ENCODE measurements at regions not wholly inside any gene's neighbourhood (a gene's known extent, or its start where the extent isn't known, plus 50 kb on each side); places are given as distances from the start of the nearest gene placed in this dataset.

DNA sequence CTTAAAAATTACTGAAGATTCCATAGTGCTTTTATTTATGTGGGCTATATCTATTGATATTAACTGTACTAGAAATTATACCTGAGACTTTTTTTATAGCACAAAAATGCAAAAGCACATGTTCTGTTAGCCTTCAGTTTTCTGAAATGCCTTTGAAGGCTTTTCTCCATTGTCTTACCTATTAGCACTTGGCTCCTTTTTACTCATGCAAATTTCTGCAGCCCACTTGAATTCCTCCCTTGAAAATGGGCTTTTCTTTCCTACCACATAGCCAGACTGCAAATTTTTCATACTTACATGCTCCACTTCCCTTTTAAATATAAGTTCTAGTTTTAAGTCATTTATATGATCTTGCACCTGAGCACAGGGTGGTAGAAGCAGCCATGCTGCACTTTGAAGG, 453.0 kb upstream of the TRIB2 start:
- DNase-seq (ENCODE audit: low spot score in 2 of 2): no peak
- FAIRE-seq: no peak

GRCh38 chr2:12264146-12264545, 452.6 kb upstream of the TRIB2 start:
- DNase-seq (ENCODE audit: low spot score in 2 of 2) (no peak), FAIRE-seq (no peak)

DNA sequence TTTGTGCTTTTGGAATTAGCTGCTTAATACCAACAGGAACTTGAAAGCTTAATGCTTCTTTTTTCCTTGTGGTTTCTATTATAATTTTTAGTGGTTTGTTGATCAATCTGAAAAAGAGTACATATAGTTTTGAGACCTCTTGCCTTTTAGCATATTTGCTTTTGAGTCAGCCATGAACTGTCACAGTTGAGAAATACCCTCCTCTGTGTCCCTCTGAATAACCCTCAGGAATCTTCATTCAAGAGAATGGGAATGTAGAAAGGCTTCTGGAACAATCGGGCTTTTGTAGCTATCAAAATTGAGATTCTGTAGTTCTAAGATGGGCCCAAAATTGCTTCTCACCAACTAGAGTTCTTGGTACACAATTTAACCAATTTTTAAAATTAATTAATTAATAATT, 451.1 kb upstream of the TRIB2 start:
- no peak for DNase-seq (ENCODE audit: low spot score in 2 of 2)
- FAIRE-seq: no peak

- no peak for FAIRE-seq
- no peak for DNase-seq (ENCODE audit: low spot score in 2 of 2)
Observed at GRCh38 chr2:12267042-12267441, 449.7 kb upstream of the TRIB2 start.

DNA sequence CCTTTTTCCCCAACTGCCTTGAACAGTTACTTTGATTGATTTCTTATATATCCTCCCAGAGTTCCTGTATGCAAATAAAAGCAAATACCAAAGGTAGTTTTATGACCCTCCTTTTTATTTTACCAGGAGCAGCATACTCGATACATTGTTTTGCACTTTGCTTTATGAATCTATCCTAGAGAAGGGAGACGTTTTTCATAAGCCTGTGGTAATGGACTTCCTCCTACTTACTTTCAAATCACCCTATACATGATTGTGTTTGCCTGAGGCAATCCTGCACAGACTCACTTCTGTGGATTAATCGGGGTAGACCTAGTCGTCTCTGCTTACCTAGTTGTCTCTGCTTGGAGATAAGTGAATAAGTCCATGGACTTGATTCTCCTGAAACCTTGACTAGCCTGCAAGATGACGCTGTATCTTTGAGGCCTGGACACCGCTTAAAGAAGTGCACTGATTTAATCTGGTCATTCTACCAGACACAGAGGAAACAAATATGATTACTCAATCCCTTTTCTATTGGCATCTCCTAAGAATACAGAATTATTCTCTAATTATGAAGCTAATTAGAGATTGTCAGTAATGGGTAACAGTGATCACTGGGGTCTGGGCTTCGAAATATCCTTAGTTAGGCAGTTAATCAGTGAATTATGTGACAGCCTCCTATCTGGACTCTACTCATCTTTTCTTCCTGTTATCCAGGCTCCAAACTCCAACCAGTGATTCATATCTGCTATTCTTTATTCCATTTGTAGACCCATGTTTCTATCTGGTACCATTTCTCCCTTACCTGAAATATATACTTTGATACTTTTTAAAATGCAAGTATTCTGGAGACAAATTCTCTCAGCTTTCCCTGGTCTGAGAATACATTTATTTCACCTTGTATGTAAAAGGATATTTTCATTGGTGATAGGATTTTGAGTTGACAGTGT, 447.4 kb upstream of the TRIB2 start:
- no peak for DNase-seq (ENCODE audit: low spot score in 2 of 2)

DNA sequence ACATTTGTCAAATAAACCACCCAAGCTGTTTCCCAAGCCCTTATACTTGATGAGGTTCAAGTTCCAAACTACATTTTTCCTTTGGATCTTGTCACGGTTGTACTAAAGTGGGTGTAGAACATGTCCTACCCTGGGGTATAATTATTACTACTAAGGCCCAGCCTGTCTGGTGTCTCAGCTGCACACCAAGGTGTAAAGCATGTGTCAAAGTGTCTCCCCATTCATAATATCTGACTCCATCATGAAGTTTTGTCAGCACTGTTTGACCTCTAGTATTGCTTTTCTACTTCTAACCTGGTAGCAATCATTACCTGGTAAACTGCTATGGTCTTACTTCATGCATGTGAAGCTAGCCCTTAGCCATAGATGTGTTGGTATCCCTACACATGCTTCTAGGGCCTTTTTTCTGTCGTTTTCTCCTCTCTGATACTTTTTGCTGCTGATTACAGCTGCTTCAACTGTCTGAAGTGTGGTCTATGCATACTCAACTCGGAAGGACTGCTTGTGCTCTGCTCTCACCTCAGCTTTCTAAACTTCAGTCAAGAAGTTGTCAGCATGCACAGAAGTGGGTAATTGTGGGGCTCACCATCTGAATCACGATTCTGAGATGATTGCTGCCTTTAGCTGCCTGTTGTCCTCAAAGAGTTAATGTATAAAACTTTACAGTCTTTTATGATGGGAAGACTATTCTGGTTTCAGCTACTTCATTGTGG, 445.7 kb upstream of the TRIB2 start:
- no peak for FAIRE-seq
- no peak for DNase-seq (ENCODE audit: low spot score in 2 of 2)

More for the DNA sequence above, 447.4 kb upstream of the TRIB2 start:
- no peak for FAIRE-seq

DNA sequence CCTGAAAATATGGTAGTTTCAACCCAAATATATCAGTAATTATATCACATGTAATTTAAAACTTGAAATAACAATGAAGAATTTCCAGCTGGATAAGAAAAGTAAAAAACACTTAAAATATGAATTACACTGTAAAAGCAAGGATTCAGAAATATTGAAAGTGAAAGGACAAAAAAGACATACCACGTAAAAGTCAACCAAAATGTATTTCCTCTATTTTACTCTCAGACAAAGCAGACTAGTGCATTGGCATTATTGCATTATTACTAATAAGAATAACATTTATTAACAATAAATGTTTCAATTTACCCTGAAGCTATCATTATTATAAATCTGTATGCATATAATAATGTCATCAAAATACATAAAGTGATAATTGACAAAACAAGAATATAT, 445.1 kb upstream of the TRIB2 start:
- FAIRE-seq: no peak

DNA sequence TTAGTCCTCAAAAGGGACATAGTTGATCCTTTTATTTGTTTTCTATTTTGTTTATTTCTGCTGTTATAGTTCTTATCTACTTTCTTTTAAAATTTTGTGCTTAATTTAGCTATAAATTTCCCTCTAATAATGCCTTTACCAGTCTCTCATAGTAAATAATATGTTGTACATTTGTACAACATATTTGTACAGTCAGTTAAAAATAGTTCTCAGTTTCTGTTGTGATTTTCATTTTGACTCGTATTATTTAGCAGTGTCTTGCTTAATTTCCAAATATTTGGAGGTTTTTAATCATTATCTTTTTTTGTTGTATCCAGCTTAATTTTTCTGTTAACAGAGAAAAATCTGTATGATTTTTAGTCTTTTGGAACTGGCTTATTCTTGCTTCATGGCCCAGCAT, 443.6 kb upstream of the TRIB2 start:
- FAIRE-seq: no peak
- DNase-seq (ENCODE audit: low spot score in 2 of 2): no peak

More for the DNA sequence above, 445.1 kb upstream of the TRIB2 start:
- no peak for DNase-seq (ENCODE audit: low spot score in 2 of 2)

DNA sequence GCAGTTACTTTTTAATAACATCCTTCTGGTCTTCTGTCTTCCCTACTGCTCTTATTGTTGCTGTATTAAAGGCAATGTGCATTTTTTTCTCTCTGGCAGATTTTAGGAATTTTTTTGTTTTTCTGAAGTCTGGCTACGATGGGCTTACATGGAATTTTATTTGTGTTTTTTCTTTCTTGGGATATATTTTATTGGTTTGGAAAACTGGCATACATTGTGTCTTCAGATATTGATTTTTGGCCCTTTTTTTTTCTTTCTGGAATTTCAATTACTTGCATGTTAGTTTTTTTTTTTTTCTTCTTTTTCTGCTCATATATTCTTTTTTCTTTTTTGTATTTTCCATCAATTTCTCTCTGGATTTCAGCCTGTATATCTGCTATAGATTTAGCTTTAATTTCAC, 442.1 kb upstream of the TRIB2 start:
- DNase-seq (ENCODE audit: low spot score in 2 of 2) (no peak), FAIRE-seq (no peak)

DNA sequence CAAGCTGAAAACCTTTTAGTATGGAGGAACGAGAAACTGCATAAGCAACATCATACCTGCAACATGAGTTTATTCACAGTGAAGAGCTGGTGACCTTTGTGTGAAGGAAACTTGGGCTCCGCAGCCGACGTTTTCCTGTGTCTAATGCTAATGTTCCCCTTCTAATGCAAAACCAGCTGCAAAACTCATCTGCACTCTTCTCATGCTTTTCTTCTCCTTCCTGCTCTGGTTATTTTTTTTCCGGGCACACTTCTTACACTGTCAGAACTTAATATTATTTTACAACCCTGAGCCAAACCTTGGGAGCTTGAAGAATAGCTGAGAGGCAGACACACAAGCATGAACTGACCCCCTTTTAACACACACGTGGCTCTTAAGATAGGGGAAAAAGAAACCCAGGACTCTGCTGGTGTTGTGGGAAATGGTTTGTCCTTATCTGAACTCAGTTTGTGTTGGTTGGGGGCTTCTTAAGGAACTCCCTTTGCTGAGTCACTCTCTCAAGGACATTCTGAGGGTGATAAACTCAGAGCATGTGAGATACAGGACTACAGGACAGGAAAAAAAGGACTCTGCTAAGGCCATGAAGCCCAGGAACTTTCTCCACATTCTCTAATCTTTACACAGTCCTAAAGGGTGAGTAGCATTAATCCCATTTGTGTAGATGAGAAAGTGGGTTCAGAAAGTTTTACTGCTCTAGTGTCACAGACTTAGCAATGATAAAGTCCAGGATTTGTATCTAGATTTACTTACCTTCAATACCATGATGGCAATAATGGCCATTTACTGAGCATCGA, 439.3 kb upstream of the TRIB2 start:
- no peak for DNase-seq (ENCODE audit: low spot score in 2 of 2)
- FAIRE-seq: no peak

- no peak for FAIRE-seq
Observed at GRCh38 chr2:12278217-12278750, 438.5 kb upstream of the TRIB2 start.

DNA sequence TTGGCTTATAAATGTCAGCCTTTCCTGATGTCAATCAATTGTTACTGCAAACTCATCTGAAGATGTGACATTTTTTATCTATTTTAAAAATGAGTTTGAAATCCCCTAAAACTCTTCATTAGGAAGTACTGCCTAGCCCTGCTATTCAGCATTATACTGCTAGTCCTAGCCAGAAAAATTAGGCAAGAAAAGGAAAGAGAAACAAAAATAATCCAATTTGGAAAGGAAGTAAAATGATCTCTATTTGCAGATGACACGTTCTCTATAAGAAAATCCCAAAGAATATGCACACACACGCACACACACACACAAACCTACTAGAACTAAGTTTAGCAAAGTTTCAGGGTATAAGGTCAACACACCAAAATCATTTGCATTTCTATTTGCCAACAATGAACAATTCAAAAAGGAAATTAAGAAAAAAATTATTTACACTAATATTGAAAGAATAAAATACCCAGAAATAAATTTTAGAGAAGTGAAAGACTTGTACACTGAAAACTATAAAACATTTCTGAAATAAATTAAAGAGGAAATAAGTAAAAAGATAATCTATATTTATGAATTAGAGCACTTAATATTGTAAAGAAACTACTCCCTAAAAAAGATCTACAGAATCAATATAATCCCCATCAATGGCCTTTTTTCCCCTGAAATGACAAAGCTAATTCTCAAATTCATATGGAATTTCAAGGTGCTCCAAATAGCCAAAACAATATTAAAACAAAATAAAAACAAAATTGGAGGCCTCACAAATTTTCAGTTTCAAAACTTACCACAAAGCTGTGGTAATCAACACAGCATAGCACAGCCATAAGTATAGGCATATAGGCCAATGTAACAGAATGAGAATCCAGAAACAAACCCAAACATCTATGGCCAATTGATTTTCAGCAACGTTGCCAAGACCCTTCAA, 433.7 kb upstream of the TRIB2 start:
- DNase-seq (ENCODE audit: low spot score in 2 of 2) (no peak), FAIRE-seq (peak; percentile 24)

More at GRCh38 chr2:12278217-12278750, 438.5 kb upstream of the TRIB2 start:
- no peak for DNase-seq (ENCODE audit: low spot score in 2 of 2)

DNA sequence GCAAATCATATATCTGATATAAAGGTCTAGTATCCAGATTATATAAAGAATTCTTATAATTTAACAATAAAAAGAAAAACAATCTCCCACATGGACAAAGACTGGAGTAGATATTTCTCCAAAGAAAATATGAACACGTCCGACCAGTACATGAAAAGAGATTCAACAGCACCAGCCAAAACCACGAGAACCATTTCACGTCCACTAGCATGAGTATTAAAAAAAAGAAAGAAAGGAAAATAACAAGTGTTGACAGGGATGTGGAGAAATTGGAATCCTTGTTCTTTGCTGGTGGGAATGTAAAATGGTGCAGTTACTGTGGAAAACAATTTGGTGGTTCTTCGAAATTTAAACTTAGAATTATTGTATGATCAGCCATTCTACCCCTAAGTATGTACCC, 432.7 kb upstream of the TRIB2 start:
- DNase-seq (ENCODE audit: low spot score in 2 of 2) (no peak), FAIRE-seq (no peak)

- no peak for DNase-seq (ENCODE audit: low spot score in 2 of 2)
- FAIRE-seq: no peak
Observed at GRCh38 chr2:12284487-12284886, 432.2 kb upstream of the TRIB2 start.

DNA sequence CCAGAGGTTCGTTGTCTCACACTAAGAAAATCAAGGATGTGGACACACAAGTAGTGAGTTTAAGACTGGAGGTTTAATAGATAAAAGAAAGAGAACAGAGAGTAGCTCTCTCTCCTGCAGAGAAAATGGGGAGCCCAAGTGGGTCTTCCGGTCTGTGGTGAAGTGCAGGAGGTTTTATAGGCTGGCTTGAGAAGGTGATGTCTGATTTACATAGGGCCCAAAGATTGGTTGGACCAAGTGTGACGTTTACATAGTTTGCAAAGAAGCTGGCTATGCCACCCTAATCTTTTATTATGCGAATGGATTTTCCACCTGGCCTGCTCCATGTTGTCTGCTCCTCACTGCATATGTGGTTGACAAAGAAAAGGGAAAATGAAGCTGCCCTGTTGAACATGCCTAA, 430.4 kb upstream of the TRIB2 start:
- no peak for DNase-seq (ENCODE audit: low spot score in 2 of 2)
- no peak for FAIRE-seq

DNA sequence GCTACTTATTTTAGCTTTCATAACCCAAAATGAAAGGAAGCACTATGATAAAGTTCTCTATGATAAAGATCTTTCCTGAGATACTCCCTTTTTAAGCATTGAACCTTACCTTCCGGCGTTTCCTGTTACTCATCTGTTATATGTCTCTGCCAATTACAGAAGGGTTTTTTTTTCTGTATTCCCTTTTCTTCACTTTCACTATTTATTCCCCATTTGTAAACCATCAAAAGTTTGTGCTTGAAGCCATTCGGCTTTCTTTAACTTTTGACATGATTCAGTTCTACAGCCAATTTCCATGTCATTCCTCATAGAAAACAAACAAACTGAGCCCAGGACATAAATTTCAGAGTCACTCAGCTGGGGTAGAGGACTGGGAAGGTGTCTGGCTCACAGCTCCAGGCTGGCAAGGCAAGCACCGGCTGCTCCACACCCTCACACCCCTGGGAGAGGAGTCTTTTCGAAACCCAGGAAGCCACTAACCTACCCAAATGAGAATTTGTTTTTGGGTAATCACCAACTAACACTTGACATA, 429.4 kb upstream of the TRIB2 start:
- FAIRE-seq (no peak), DNase-seq (ENCODE audit: low spot score in 2 of 2) (no peak)

DNA sequence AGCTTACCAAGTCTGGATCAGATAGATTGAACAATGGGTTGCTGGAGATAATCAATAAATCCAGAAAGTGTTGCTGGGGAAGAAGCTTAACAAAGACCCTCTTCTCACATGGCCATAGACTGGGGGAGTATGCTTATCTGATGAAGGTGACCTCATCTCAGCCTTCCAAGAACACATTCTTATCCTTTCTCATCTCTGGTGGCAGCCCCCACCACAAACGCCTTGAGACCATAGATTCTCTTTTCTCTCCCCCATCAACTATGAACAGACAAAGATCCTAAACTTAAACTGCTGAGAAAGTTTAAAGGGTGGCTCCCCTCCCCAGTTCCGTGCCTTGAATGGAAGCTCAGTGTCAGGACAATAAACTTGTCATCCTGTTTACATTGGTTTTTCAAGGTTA, 428.7 kb upstream of the TRIB2 start:
- DNase-seq (ENCODE audit: low spot score in 2 of 2) (no peak), FAIRE-seq (no peak)

DNA sequence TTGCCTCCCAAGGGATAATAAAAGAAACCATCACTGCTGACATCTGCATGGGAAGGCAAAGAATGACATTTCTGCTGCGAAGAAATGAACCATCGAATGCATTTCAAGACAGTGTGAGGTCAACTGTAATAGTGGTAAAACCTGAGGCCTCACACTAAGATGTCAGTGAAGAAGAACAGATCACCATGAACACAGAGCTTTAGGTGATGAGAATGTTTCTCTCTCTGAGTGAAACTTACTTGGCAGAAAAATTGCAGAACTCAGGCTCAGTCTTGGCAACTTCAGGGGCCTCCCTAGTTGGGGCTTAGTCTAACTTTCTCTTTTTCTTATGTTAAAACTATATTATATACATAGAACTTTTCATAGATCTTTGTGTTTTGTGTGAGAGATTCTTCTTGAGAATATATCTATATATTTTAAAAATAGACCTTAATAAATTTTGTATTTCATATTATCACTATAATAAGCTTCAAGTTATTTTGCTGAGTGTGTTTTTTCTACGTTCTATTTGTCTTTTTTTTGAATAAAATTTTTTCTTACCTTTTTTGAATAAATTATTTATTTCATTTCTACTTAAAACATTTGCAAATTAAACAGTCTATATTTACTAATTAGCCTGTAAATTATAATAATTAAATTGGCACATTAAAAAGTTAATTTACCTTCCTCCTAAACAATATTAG, 427.5 kb upstream of the TRIB2 start:
- DNase-seq (ENCODE audit: low spot score in 2 of 2) (no peak), FAIRE-seq (peak; percentile 95)

- no peak for DNase-seq (ENCODE audit: low spot score in 2 of 2)
- no peak for FAIRE-seq
Observed at GRCh38 chr2:12291303-12291702, 425.4 kb upstream of the TRIB2 start.

Data from frontal cortex (tissue), 3 donors.